GM21360 (cell line): ENCODE measurements at regions not wholly inside any gene's neighbourhood (a gene's known extent, or its start where the extent isn't known, plus 50 kb on each side); places are given as distances from the start of the nearest gene placed in this dataset.

Experiments
- ATAC-seq: cut with Tn5 transposase; IDR thresholded peaks from one replicate; pipeline ENCODE4 v1.9.1; 2021; ENCODE audit warnings: mild to moderate bottlenecking, moderate library complexity; ENCODE audit not compliant: unreplicated experiment

- ATAC-seq, result no peak
These were observed 128.1 kb upstream of the RASGRP1 start for GRCh38 chr15:38692789-38693062.

- ATAC-seq, result no peak
These were observed 130.9 kb upstream of the RASGRP1 start for GRCh38 chr15:38695249-38696108.

DNA sequence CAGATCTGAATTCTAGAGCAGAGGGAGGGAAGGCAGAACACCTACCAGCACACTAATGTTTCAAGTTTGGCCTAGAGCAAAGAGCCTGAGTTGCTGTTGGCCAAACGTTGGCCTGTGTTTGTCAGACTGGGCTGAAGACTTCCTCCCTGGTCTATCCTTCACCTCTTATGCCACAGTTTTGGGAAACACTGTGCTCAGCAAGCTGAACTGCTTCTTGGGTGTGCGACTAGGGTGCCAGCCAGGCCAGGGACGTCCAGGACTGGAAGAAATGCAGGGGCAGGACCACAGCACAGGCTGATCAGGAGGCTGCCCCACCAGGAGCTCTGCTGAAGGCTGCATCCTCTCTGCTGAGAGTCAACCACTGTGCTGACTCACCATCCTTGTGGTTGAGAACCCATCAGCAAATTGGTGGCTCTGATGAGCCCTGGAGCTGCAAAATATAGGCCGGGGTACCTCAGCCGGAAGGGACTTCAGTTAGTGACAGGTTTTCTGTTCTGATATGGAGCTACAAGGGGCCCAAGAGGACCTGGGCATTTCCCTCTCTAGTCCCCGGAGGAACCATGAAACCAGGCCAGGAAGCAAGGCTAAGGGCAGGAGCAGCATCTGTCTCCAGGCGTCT, 131.6 kb upstream of the RASGRP1 start:
- peak; percentile 71 for ATAC-seq

DNA sequence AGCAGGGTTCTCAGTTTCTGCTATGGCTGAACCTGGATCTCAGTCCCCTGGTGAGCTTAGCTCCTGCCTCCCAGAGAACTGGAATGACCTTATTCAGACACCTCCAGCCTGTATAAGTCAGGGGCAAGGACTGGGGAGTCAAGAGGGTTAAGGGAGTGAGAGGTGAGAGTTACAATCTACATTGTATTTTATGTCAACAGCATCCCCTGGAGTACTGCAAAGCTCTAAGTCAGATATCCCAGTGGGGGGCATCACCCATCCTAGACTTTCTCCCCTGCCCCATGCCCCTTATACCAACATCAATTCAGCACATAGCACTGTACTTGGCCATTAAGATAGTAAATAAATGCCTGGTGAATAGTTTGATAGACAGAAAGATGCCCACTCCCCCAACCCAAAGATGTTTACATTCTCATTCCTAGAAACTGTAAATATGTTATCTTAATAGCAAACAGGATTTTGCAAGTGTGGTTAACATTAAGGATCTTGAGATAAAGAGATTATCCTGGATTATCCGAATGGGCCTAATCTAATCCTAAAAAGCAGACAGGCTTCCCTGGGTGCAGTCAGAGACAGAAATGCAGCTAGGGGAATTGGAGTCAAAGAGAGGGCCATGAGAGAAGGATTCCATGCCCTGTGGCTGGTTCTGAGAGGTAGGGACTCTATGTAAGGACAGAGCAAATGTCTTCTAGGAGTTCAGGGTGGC, 132.3 kb upstream of the RASGRP1 start:
- ATAC-seq, result no peak

DNA sequence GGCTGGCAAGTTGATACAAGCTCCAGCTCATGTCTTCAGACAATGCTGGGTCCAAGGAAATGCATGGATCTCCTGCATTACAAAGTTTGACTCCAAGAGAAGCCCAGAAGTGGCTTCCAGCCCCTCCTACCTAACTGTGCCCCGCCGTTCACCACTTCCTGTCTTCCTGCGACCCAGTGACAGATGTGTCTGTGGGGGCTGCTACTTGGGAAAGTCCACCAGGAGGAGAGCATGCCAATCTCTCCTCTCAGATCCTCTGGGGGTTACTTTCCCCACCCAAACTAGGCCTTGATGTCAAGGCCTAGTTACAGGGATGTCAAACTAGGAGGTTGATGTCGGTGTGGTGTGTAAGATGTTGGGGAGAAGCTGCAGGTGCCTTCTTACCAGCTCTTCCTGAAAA, 133.6 kb upstream of the RASGRP1 start:
- no peak for ATAC-seq

DNA sequence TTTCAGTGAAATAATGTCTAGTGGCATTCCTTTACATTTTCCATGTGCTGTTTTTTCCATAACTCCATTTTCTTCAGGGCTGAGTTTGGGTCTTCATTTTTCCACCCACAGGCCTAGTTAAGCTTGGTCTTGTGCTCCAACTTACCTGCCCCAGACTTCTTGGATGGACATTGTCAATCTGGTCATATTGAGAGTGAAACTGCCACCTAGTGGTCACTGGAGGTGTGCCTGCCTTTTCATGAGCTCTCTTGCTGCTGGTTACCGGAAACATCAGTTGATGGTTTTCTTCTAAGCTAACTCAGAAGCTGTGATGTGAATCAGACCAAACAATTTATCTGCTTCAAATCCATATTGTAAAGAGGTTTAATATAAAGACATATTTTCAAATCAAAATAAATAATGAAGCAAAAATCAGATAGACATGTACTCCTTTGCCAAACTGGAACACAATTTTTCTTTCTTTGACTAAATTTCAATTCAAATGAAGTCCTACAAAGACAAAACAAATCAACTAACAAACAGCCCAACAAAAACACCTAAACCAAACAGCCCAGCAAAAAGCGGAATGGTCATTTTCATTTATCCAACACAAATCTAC, 135.1 kb upstream of the RASGRP1 start:
- ATAC-seq, result no peak

- no peak for ATAC-seq
These were observed 136.5 kb upstream of the RASGRP1 start for GRCh38 chr15:38701149-38701548.

GRCh38 chr15:38702178-38702912, 137.7 kb upstream of the RASGRP1 start:
- no peak for ATAC-seq

DNA sequence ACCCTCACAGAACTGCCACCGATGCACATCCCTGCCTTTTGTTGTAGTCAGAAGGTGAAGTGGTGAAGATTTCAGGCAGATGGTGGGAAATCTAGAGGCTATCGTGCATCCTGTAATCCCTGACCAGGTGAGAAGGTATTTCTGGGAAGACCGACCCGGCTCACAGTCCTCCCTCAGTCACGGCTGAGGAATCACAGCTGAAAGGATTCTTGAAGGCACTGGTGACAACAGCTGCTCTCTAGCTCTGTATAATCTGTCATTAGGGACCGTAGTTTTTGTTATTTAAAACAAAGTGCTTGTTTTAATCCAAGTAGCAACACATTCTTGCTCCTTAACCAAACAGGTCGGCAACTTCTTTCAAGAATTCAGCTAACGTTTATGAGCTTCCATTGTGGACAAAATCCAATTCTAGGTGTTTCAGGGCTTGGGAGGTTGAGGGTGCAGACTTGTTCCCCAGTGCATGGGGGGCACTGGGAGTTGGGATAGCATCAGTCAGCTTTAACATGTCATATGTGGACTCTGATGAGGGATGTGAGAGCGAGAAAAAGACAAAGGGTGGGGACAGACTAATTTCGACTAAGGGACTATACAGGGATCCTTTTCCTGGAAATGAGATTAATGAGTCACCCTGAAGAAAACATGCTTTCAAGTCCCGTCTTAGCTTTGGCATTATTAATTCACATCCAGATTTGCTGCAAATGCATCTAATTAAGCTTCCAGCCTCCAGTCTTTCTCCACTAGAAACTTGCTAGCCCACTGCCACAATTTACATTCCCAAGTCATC, 141.0 kb upstream of the RASGRP1 start:
- ATAC-seq, result no peak

DNA sequence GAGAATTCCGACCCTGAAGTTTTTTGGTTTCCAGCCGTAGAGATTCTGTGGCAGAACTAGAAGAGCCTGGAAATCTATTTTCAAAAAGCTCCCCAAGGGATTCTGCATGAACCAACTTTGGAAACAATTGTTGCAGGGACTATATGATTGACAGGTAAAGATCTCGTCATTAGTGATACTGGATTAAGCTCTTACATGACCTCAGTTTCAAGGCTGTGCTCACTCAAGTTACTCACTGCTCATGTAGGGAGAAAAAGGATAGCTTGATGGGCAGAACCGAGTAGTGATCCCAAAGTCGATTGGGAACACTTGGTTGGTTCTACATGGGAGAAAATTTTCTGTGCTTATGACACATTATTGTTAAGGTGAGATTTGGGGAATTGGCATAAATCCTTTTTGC, 142.3 kb upstream of the RASGRP1 start:
- ATAC-seq, result no peak

DNA sequence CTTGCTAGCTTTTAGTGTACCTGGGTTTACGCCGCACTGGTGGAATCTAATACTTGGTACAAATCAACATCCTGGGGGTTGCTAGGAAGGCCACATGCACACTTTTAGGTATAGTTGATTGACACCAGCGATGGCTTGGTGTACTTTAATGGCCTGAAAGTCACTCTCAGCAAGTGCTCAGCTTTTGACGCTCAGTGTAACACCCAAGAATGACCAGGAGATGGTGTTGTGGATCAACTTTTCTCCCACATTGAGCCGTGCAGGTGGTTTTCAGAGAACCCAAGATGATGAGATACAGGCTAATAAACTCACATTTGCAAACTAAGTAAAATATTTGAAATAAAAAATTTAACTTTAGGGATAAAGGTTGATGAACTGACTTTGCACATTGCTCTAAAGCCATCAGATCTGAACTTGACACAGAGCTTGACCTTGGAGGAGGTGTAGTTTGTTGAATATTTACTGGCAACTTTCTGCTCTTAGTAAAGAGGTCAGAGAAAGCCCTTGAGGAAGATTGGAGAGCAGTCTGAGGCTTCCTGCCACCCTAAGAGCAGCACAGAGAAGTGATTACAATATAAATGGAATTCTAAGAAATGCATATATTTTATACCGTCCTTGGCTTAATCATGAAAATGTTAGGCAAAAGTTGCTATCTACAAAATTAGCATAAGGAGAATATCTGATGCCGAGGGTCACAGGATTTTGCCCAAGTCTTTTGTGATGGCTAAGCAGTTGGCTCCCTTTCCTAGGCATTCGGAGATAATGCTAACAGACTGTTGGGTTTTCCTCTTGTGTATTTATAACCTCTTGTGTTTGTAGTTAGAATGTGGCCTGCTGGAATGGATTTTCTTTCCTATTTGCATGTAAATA, 143.4 kb upstream of the RASGRP1 start:
- peak; percentile 90 for ATAC-seq

DNA sequence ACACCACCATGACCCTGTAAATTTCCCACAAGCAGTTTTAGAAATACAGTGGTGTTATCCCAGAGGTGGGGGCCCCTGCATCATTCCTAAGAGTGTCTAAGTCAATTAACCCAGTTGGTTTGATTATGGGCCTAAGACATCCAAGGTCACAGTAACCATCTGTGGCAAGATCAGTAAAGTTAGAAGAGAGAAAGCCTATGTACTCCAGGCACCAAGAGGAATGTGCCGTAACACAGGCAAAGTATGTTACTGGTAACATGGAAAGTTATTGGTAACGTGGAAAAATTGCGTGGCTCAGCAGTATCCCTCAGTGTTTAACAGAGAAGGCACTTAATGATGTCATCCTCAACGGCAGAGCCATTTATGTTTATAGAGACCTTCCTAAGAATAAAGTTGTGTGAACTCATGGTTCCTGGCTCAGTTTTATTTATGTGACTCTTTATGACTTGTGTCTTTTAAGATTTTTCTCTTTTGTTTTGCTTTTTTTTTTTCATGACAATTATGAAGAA, 144.1 kb upstream of the RASGRP1 start:
- no peak for ATAC-seq

- no peak for ATAC-seq
These were observed 144.6 kb upstream of the RASGRP1 start for GRCh38 chr15:38709196-38709595.

- ATAC-seq, result no peak
These were observed 149.9 kb upstream of the RASGRP1 start for GRCh38 chr15:38714309-38715072.

- no peak for ATAC-seq
These were observed 156.4 kb upstream of the RASGRP1 start for GRCh38 chr15:38720893-38721567.

- ATAC-seq, result no peak
These were observed 156.9 kb upstream of the RASGRP1 start for GRCh38 chr15:38721568-38721945.

GRCh38 chr15:38722236-38722635, 157.6 kb upstream of the RASGRP1 start:
- ATAC-seq, result no peak

DNA sequence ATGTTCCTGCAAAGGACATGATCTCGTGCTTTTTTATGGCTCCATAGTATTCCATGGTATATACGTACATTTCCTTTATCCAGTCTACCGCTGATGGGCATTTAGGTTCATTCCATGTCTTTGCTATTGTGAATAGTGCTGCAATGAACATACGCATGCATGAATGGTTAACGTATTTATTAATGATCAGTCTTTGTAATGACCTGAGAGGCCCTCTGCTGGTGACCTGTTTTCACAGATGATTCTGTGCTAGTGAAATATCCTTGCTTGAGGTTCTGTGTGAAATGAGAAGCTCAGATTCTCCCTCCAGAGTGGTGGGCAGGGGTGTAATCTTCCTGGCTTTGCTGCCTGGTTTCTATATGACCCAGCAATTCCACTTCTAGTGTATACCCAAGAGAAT, 160.2 kb upstream of the RASGRP1 start:
- no peak for ATAC-seq
